GM06990 (cell line): ENCODE measurements at regions not wholly inside any gene's neighbourhood (a gene's known extent, or its start where the extent isn't known, plus 50 kb on each side); places are given as distances from the start of the nearest gene placed in this dataset.

Source experiments
- DNase-seq: peaks from one replicate; pipeline ENCODE4 v3.0.0-alpha.2; 2011; ENCODE audit not compliant: insufficient read length; ENCODE audit errors: extremely low read depth
- H3K27me3 ChIP-seq: replicated peaks from 2 replicates; pipeline ENCODE4 v1.6.0; 2011; ENCODE audit warnings: low read length; ENCODE audit not compliant: control insufficient read depth, insufficient read depth
- H3K36me3 ChIP-seq: 2 replicates; pipeline ENCODE4 v1.5.1; 2011; ENCODE audit warnings: low read length; ENCODE audit not compliant: control insufficient read depth, insufficient read depth
- H3K4me3 ChIP-seq: replicated peaks from 2 replicates; pipeline ENCODE4 v1.5.1; 2011; ENCODE audit warnings: low read depth, mild to moderate bottlenecking, control low read depth, low read length
- TF ChIP-seq, protein P1 (sequence below): IDR thresholded peaks from 2 replicates; pipeline ENCODE4 v1.5.1; 2011; ENCODE audit warnings: low read length, control low read depth, mild to moderate bottlenecking, inconsistent platforms; ENCODE audit not compliant: insufficient read depth, poor library complexity, severe bottlenecking

DNA sequence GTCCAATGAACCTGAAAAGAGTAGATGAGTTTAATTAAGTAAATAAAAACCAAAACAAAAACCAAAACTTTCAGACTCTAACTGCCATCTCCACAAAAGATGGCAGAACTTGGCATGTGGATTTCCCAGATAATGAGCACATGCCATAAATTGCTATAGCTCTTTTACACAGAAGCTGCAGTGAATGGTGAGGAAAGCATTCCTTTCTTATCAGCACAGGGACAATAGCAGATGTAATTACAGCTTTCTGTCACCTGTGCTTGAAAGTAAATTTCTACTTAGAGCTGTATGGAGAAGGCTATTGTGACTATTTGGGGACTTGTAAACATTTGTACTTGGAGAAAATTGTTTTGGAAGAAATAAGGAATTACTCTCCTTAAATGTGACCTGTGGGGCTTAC is 378.4 kb downstream of the RPRM start:
- DNase-seq = no peak
- TF ChIP-seq, protein P1, sequence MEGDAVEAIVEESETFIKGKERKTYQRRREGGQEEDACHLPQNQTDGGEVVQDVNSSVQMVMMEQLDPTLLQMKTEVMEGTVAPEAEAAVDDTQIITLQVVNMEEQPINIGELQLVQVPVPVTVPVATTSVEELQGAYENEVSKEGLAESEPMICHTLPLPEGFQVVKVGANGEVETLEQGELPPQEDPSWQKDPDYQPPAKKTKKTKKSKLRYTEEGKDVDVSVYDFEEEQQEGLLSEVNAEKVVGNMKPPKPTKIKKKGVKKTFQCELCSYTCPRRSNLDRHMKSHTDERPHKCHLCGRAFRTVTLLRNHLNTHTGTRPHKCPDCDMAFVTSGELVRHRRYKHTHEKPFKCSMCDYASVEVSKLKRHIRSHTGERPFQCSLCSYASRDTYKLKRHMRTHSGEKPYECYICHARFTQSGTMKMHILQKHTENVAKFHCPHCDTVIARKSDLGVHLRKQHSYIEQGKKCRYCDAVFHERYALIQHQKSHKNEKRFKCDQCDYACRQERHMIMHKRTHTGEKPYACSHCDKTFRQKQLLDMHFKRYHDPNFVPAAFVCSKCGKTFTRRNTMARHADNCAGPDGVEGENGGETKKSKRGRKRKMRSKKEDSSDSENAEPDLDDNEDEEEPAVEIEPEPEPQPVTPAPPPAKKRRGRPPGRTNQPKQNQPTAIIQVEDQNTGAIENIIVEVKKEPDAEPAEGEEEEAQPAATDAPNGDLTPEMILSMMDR = no peak
- no peak overlapping the region for H3K4me3 ChIP-seq
- H3K27me3 ChIP-seq = no peaks in the 10 kb centered on the region
- no peaks in the 10 kb centered on the region for H3K36me3 ChIP-seq

- TF ChIP-seq, protein P1 = no peak
Measured at GRCh38 chr2:153098073-153098472, 379.7 kb downstream of the ARL6IP6 start.

DNA sequence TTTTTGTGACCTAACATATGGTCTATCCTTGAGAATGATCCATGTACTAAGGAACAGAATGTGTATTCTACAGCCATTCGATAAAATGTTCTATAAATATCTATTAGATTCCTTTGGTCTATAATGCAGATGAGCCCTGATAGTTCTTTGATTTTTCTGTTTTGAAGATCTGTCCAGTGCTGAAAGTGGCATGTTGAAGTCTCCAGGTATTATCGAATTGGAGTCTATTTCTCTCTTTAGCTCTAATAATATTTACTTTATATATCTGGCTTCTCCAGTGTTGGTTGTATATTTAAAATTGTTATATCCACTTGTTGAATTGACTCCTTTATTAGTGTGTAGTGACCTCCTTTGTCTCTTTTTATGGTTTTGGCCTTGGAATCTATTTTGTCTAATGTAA is 377.9 kb downstream of the ARL6IP6 start:
- no peak for DNase-seq
- no peaks in the 10 kb centered on the region for H3K36me3 ChIP-seq
- TF ChIP-seq, protein P1 = no peak
- H3K4me3 ChIP-seq = no peak overlapping the region
- H3K27me3 ChIP-seq = no peaks in the 10 kb centered on the region

More at GRCh38 chr2:153098073-153098472, 379.7 kb downstream of the ARL6IP6 start:
- DNase-seq = no peak
- no peak overlapping the region for H3K4me3 ChIP-seq
- H3K27me3 ChIP-seq = no peaks in the 10 kb centered on the region
- no peaks in the 10 kb centered on the region for H3K36me3 ChIP-seq

DNA sequence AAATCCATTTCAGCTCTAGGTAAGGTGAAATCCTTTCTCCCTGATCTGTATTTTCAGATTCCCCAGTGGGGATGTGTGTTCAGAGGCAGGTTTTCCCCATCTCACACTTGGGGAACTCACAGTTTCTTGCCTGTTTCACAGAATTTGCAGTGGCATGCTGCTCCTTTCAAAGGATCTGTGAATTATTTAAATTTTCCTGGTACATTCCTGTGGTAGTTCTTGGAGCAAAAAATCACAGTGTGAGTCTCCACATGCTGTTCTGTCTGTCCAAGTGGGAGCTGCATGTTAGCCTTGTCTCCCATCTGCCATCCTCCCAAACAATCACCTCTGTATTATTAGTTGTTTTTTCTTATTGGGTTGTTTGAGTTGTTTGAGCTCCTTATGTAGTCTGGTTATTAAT is 372.9 kb downstream of the ARL6IP6 start:
- TF ChIP-seq, protein P1 = no peak
- Histone ChIP-seq H3K27me3 (no peaks in the 10 kb centered on the region), H3K4me3 (no peak overlapping the region), H3K36me3 (no peaks in the 10 kb centered on the region)
- DNase-seq = no peak

DNA sequence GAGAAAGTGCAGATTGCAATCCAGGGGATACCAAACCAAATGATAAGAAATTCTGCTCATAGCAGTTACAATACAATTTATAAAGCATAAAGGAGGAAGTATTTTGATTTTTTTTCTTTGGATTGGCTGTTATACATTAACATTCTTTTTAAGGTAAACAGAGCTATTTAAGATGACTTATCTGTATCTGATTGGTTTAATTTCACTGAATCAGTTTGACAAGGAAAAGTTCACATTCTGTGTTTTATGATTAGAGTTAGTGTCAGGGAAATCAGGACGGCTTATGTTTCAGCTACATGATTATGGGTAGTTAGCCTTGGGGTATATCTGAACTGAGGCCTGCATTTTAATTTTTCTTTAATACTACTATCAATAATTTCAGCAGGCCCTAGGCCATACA is 360.9 kb downstream of the ARL6IP6 start:
- DNase-seq = no peak
- no peak overlapping the region for H3K4me3 ChIP-seq
- TF ChIP-seq, protein P1 = no peak
- no peaks in the 10 kb centered on the region for H3K36me3 ChIP-seq
- H3K27me3 ChIP-seq = no peaks in the 10 kb centered on the region

DNA sequence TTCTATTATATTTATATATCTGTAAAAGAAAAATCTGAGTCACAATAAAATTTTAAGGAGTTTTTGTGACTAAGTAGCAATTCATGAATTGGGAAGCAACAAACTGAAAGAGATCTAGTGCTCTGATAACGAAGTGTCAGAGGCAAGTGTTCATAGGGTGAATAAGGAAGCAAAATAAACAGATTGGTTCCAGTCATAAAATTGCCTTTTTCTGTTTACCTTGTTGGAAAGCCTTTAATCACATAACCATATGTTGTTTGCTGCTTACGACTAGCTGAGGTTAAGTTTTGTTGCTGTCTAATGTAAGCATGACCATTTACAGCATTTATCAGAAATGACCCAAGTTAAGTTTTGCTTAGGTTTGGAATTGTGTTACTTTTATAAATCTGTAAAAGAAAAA is 358.9 kb downstream of the ARL6IP6 start:
- Histone ChIP-seq H3K27me3 (no peaks in the 10 kb centered on the region), H3K4me3 (no peak overlapping the region), H3K36me3 (no peaks in the 10 kb centered on the region)
- DNase-seq = no peak
- TF ChIP-seq, protein P1 = no peak
